ENCODE measurements at regions not wholly inside any gene's neighbourhood (a gene's known extent, or its start where the extent isn't known, plus 50 kb on each side); places are given as distances from the start of the nearest gene placed in this dataset.
A peak's percentile ranks its signal among the peaks of the same experiment; 100 is the strongest.

- no peak overlapping the region for H3T11ph ChIP-seq (ENCODE audit: low read length)
- H4K91ac ChIP-seq (ENCODE audit: insufficient read length, low read depth, low read length) = no peak overlapping the region
- H3K23me2 ChIP-seq (ENCODE audit: insufficient read length, low read depth, low read length, poor library complexity, severe bottlenecking) = no peaks in the 10 kb centered on the region
- DNase-seq = no peak
- no peak overlapping the region for H2BK15ac ChIP-seq (ENCODE audit: low read depth, low read length)
- H3K14ac ChIP-seq (ENCODE audit: insufficient read depth, low read length) = no peak overlapping the region
- H3K27ac ChIP-seq (ENCODE audit: insufficient read length, low read depth, low read length) = no peak overlapping the region
- no peak overlapping the region for H2BK12ac ChIP-seq (ENCODE audit: insufficient read length, low read depth, low read length)
- H3K9ac ChIP-seq (ENCODE audit: extremely low read depth, insufficient read length, low read length) = no peak overlapping the region
- H3K18ac ChIP-seq (ENCODE audit: insufficient read length, low read depth, low read length) = no peak overlapping the region
- no peaks in the 10 kb centered on the region for H3K4me1 ChIP-seq (ENCODE audit: insufficient read depth, low read length)
- H2BK5ac ChIP-seq (ENCODE audit: insufficient read length, low read length) = no peak overlapping the region
- H2BK20ac ChIP-seq (ENCODE audit: low read depth, low read length, poor library complexity, severe bottlenecking) = no peak overlapping the region
- Mint-ChIP-seq H3K36me3 (ENCODE audit: insufficient read depth in 1 of 3, low read depth in 3 of 3) (peaks cover 0 to 23% (median 3%) of the 10 kb centered on the region in 3 experiments; a peak in 4 of 7 replicates), H3K27ac (peak overlapping the region in 2 of 3 experiments; percentile 59 to 62; a peak in 3 of 7 replicates), H3K27me3 (ENCODE audit: low read depth) (no peaks in the 10 kb centered on the region), H3K4me1 (peaks cover 16 to 31% of the 10 kb centered on the region in 2 experiments), H3K9me3 (peaks cover 11 to 13% of the 10 kb centered on the region in 2 experiments), H3K4me3 (no peak overlapping the region)
- no CpG with 5 or more reads among the region's 17 CpGs for WGBS (ENCODE audit: extremely low coverage, insufficient read length, low lambda C conversion rate)
- no peaks in the 10 kb centered on the region for H3K9me3 ChIP-seq (ENCODE audit: control insufficient read depth, low read depth, low read length)
- H2AFZ ChIP-seq (ENCODE audit: low read length) = no peak overlapping the region
- H3K4ac ChIP-seq (ENCODE audit: low read depth, low read length) = no peak overlapping the region
- no peak overlapping the region for H3K56ac ChIP-seq (ENCODE audit: insufficient read length, low read depth, low read length)
- no peak overlapping the region for H3K4me2 ChIP-seq (ENCODE audit: insufficient read depth, insufficient read length, low read length)
- H3K79me2 ChIP-seq (ENCODE audit: insufficient read depth, low read length) = no peaks in the 10 kb centered on the region
- H4K5ac ChIP-seq (ENCODE audit: insufficient read length, low read depth, low read length) = no peak overlapping the region
- no peaks in the 10 kb centered on the region for H4K20me1 ChIP-seq (ENCODE audit: control insufficient read depth, insufficient read depth, insufficient read length)
- H4K8ac ChIP-seq (replicated peaks; ENCODE audit: insufficient read length, low read depth, low read length) = no peak overlapping the region
- H2AK5ac ChIP-seq (ENCODE audit: insufficient read length, low read length) = no peak overlapping the region
- no peak overlapping the region for H2BK120ac ChIP-seq (ENCODE audit: low read depth, low read length, poor library complexity, severe bottlenecking)
- no peak for TF ChIP-seq CTCF (conservative IDR thresholded peaks at IDR 0.05)
- no peaks in the 10 kb centered on the region for H3K27me3 ChIP-seq (ENCODE audit: insufficient read depth, low read length)
- no peak overlapping the region for H3K23ac ChIP-seq (ENCODE audit: insufficient read length, low read depth, low read length)
- no peaks in the 10 kb centered on the region for H3K79me1 ChIP-seq (ENCODE audit: insufficient read depth, low read depth, low read length, poor library complexity, severe bottlenecking)
Measured at GRCh38 chr2:234863043-234863934, 88.5 kb upstream of the SH3BP4 start.
